ENCODE measurements at regions not wholly inside any gene's neighbourhood (a gene's known extent, or its start where the extent isn't known, plus 50 kb on each side); places are given as distances from the start of the nearest gene placed in this dataset.

DNA sequence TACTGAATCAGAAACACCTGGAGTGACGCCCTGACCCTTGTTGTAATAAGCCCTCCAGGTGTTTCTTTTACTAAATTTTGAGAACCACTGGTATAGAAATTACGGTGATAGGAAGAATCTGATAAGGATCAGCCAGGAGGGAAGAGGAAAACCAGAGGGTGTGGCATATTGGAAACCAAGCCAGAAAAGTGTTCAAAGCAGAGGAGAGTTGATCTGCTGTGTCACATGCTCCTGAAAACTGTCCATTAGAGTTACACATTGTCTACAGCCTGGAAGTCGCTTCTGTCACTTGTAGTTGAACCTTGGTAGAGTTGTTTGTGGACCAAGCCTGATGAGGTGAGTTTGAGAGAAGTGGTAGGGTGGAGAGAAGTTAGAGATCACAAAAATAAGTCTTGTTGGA, 497.4 kb downstream of the ENC1 start:
- no peak for TF ChIP-seq CTCF (conservative IDR thresholded peaks at IDR 0.05; ENCODE audit: low read length)
- no peak for TF ChIP-seq EZH2phosphoT487 (IDR thresholded peaks at IDR 0.05; ENCODE audit: borderline replicate concordance)

Measured in Loucy (cell line).